Cardiac septum (tissue), 1 donor: ENCODE measurements at regions not wholly inside any gene's neighbourhood (a gene's known extent, or its start where the extent isn't known, plus 50 kb on each side); places are given as distances from the start of the nearest gene placed in this dataset.

Experiments
- DNase-seq: peaks from one replicate; pipeline ENCODE4 v3.0.0-alpha.2; 2020; ENCODE audit warnings: low spot score
- intact Hi-C: fragments of 100-400 bp; cut with DNase I; formaldehyde crosslinking; loops from one replicate; pipeline ENCODE4 v1.14.0; 2022
- donor health status: DM: no; HTN: no; CAD: no.

DNA sequence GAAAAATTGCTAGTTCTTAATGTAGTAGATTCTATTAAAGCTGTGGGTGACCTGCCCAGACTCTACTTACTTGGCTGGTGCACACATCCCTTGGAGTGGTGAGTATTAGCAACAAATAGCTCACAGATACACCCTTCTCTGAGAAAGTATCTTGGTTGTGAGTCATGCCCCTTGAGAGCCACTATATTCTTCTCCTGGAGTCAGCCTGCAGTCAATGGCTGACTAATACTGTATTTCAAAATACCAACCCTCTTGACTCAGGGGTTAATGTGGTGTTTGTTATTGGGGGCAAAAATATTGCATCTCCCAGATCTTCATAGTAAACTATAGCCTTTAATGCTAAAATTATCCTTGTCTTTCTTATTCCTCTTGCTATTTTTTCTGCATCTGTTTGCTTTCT, 354.9 kb downstream of the BMPER start:
- DNase-seq: no peak
- intact Hi-C loops: no loop called here

- intact Hi-C loops: no loop called here
- DNase-seq: no peak
These were observed 357.8 kb downstream of the BMPER start for GRCh38 chr7:34263168-34263567.

GRCh38 chr7:34269084-34269483, 363.7 kb downstream of the BMPER start:
- intact Hi-C loops: no loop called here
- no peak for DNase-seq

DNA sequence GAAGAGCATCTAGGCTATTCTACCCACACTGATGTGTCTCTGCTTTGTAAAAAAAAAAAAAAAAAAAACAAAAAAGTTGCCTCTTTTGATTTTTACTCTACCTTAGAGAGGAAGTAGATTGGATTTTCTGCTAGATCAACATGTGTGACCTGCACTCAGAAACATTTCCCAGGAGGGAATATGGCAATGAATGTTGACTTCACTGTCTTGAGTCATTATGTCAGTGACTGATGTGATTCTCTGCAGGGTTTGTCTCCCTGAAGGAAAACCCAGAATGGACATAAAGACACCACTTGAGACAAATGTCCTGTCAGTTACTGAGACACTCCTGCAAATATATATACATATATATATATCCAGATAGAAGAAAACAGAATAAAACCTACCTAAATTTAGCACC, 370.3 kb downstream of the BMPER start:
- DNase-seq: no peak
- intact Hi-C loops: no loop called here

DNA sequence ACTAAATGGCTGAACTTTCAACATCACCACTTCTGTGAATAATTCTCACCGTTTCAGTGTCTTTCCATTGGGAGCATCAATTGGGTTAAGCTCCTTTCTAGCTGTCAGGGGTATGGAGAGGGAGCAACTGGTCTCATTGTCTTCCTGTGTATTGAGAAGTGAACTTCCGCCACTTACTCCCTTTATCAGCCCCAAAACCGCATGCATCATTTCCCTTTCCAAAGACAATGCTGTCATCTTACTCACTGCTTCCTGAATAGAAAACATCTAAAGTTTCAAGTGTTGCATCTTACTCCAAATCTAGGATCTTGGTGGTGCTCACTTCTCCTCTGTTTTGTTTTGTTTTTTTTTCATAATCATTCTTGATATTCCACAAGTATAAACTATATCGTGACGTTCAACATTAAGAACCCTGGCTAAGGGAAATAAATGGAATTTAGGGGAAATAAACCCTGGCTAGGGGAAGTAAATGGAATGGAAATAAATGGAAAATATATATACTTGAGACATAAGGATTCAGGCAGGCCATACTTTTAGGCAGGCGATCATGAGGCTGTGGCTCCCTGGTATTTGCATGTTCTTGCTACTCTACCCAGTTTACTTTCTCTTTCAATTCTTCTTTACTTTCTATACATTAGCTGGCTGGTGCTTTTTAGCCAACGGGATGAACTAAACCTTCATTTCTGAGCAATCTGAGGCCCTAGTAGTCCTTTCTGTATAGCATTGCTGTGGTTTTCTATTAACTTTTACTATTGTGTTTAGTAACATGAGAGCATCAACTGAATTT, 371.9 kb downstream of the BMPER start:
- no peak for DNase-seq
- intact Hi-C loops: no loop called here

GRCh38 chr7:34277803-34278199, 372.5 kb downstream of the BMPER start:
- DNase-seq: no peak
- intact Hi-C loops: no loop called here

GRCh38 chr7:34281260-34281659, 375.9 kb downstream of the BMPER start:
- intact Hi-C loops: no loop called here
- no peak for DNase-seq

- intact Hi-C loops: no loop called here
These were observed 375.7 kb upstream of the NPSR1 start for GRCh38 chr7:34282271-34282670.

GRCh38 chr7:34296663-34297062, 361.4 kb upstream of the NPSR1 start:
- no peak for DNase-seq
- intact Hi-C loops: no loop called here

More at GRCh38 chr7:34282271-34282670, 375.7 kb upstream of the NPSR1 start:
- no peak for DNase-seq

GRCh38 chr7:34298492-34299013, 359.5 kb upstream of the NPSR1 start:
- no peak for DNase-seq
- intact Hi-C loops: no loop called here

- DNase-seq: no peak
- intact Hi-C loops: no loop called here
These were observed 359.0 kb upstream of the NPSR1 start for GRCh38 chr7:34299066-34299465.

DNA sequence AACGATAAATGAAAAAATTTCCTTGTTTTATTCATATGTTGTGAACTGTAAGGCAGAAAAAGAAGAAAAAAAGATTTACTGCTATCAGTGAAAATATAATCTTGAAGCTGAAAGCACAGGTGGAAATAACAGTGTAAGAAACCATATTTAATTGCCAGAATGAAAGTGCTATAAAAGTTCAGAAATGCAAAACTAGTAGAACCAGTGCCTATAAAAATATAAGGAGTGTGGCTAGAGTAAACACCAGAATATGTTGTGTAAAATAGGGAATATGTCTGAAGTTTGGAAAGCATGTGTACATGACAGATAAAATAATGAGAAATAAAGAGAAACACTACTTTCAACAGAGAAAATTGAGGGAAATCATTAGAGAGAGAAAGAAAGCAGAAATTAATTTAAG, 350.5 kb upstream of the NPSR1 start:
- no peak for DNase-seq
- intact Hi-C loops: no loop called here

DNA sequence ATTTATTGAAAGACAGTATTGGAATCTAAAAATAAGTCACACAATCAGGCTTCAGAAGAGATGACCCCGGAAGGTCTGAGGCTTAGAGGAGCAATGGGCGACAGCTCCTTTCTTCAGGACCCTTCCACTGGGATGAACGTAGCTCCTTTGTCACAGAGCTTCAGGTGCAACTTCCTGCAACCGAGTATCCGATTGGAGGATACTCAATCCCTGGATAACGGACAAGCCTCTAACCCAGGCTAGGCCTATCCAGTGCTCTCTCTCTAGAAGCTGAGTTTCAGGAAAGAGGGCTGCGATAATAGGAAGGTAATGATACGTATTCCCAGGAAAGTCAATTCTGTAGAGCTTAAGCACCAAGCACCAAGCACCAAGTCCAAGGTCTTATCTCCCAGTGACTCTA, 349.4 kb upstream of the NPSR1 start:
- DNase-seq: peak; percentile 38
- intact Hi-C loops: no loop called here

DNA sequence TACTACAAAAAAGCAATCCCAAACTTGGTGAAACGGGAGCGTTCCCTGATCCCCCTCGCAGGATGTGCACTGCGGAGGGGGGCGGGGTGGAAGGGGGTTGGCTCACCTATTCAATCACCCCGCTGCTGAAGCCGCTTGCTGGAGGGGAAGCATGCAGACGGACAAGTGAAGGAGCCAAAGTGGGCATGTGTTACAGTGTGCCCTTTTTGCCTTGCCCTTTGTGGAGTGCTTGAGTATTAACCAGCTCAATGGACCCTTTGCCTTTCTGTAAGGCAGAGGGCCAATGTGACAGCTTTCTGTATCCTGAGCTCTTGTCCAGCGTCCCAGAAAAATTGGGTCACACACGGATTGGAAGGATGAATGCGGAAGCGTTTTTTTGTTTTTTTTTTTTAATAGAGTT, 348.9 kb upstream of the NPSR1 start:
- intact Hi-C loops: no loop called here
- DNase-seq: peak; percentile 10

DNA sequence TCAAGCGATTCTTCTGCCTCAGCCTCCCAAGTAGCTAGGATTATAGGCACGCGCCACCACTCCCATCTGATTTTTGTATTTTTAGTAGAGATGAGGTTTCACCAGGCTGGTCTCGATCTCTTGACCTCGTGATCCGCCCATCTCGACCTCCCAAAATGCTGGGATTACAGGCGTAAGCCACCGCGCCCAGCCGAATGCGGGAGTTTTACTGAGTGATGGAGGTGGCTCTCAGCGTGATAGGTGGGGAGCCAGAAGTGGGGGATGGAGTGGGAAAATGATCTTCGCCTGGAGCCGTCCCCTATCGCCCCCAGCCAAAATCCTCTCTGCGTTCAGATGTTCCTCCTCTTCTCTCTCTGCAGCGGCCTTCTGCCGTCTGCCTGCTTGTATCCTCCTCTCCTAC, 348.4 kb upstream of the NPSR1 start:
- DNase-seq: no peak
- intact Hi-C loops: no loop called here

GRCh38 chr7:34311591-34311990, 346.4 kb upstream of the NPSR1 start:
- DNase-seq: no peak
- intact Hi-C loops: no loop called here

GRCh38 chr7:34312624-34313023, 345.4 kb upstream of the NPSR1 start:
- intact Hi-C loops: no loop called here
- DNase-seq: no peak

DNA sequence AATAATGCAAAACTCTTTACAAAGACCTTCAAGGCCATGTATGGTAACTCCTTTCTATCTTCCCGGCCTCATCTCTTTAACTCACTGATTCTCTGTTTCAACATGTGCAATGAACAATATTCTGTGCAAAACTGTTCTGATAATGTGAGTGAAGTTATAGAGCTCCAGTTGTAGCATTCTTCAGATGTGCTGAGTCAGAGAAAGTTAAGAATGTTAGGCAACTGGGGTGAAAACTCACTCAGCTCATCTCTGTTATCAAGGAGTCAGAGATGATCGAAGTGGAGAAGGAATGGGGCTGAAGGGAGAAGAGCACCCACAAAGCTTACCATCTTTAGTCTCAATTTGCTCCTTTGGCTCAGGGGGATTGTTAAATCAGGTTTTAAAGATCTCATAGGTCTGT, 344.7 kb upstream of the NPSR1 start:
- intact Hi-C loops: no loop called here
- no peak for DNase-seq

DNA sequence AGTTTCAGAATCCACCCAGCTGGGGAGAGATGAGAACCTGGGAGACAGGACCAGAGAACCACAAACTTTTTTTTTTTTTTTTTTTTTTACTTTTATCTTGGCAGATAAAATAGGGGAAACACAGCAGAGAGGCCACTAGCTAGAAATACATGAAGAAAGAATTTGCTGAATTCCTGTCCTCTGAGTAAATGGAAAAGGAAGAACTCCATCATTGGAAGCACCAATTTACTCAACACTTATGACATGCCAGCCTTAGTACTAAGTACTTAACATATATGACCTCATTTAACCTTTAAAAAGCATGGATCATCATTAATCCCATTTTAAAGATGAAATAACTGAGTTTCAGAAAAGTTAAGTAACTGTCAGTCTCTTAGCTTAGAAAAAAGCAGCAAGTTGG, 343.0 kb upstream of the NPSR1 start:
- intact Hi-C loops: no loop called here
- DNase-seq: no peak

DNA sequence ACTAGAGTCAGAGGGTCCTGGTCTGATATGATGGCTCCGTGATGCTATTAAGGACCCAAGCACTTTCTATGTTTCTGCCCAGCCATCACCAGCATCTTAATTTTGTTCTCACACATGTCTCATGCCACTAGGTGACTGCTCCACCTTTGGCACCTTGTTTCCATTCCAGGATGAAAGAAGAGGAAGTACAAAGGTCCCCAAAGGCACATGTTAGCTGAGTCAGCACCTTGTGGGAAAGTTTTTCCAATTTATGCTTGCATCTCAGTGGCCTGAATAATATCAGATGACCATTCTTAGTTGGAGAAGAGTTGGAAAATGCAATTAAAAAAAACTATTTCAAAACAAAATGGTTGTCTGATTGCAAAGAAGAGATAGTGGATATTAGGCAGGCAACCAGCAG, 341.0 kb upstream of the NPSR1 start:
- intact Hi-C loops: no loop called here
- DNase-seq: no peak

DNA sequence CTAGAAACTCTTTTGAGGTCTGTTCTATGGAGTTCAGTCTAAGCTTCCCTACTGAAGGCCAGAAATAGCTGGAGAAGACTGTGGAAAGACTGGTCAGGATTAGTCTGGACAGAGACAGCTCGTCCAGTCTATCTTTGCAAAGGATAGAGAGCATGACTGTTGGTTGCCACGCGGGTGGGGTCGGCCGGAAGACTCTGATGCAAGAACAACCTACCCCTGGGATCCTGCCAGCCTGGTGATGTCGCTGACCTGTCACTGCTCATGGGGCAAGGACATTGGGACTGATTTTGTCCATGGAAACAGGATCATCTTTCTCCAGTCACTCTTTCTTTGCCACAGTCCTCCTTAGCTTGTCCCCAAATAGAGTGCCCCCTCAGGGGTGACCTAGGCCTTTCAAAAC, 337.6 kb upstream of the NPSR1 start:
- no peak for DNase-seq

More for the DNA sequence above, 337.6 kb upstream of the NPSR1 start:
- intact Hi-C loops: loop anchor here (2.0 to 10.0 kb wide), 2 partner anchors 110 to 274 kb away; no protein-coding TSS in a partner anchor
